Chondrocyte (in vitro differentiated cells): ENCODE measurements at regions not wholly inside any gene's neighbourhood (a gene's known extent, or its start where the extent isn't known, plus 50 kb on each side); places are given as distances from the start of the nearest gene placed in this dataset.

Experiments
- DNase-seq: peaks from one replicate; pipeline ENCODE4 v3.0.0; 2021; ENCODE audit warnings: mixed read lengths, low spot score
- H3K27ac Mint-ChIP-seq: one replicate; pipeline ENCODE4 v1.8.0; 2021; ENCODE audit warnings: mild to moderate bottlenecking, moderate library complexity, mixed read lengths; ENCODE audit not compliant: unreplicated experiment
- H3K27me3 Mint-ChIP-seq: 2 replicates; pipeline ENCODE4 v1.8.0; 2021; ENCODE audit warnings: low read depth, mixed read lengths
- H3K36me3 Mint-ChIP-seq: 2 replicates; pipeline ENCODE4 v1.8.0; 2021; ENCODE audit warnings: low read depth, mixed read lengths
- H3K4me1 Mint-ChIP-seq: 2 replicates; pipeline ENCODE4 v1.8.0; 2021; ENCODE audit warnings: low read depth, mild to moderate bottlenecking, mixed read lengths
- H3K4me3 Mint-ChIP-seq: one replicate; pipeline ENCODE4 v1.8.0; 2021; ENCODE audit warnings: mild to moderate bottlenecking, moderate library complexity, mixed read lengths; ENCODE audit not compliant: unreplicated experiment
- H3K9me3 Mint-ChIP-seq: 2 replicates; pipeline ENCODE4 v1.8.0; 2021; ENCODE audit warnings: low read depth, mixed read lengths
- CTCF ChIP-seq: fragments of 200-600 bp; sonication (generic); IDR thresholded peaks from 2 replicates; pipeline ENCODE4 v1.5.0; 2021; ENCODE audit warnings: antibody characterized with exemption, mild to moderate bottlenecking, moderate library complexity

DNA sequence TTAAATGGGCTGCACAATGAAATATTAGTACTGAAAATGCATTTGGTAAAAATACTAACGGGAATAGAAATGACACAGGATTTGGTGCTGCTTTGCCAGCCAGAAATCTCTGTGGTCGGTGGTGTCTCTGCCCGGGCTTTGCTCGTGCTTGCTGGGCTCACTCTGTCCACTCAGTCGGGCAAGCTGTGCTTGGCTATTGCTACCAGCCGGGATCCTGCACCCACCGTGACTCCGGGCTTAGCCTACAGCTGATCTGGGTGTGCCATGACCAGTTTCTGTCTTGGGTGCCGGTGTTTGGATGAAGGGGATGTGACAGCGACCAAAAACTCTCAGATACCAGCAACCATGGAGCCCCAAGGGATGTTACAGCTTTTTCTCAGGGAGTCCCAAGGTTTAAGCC lies 487.7 kb downstream of the TECRL start:
- H3K27ac Mint-ChIP-seq, result no peak overlapping the region
- H3K36me3 Mint-ChIP-seq, result no peaks in the 10 kb centered on the region
- H3K4me1 Mint-ChIP-seq, result no peaks in the 10 kb centered on the region
- peak; percentile 51 for DNase-seq
- H3K27me3 Mint-ChIP-seq, result peaks cover 4% of the 10 kb centered on the region
- TF ChIP-seq CTCF, result no peak
- H3K9me3 Mint-ChIP-seq, result no peaks in the 10 kb centered on the region
- no peak overlapping the region for H3K4me3 Mint-ChIP-seq

DNA sequence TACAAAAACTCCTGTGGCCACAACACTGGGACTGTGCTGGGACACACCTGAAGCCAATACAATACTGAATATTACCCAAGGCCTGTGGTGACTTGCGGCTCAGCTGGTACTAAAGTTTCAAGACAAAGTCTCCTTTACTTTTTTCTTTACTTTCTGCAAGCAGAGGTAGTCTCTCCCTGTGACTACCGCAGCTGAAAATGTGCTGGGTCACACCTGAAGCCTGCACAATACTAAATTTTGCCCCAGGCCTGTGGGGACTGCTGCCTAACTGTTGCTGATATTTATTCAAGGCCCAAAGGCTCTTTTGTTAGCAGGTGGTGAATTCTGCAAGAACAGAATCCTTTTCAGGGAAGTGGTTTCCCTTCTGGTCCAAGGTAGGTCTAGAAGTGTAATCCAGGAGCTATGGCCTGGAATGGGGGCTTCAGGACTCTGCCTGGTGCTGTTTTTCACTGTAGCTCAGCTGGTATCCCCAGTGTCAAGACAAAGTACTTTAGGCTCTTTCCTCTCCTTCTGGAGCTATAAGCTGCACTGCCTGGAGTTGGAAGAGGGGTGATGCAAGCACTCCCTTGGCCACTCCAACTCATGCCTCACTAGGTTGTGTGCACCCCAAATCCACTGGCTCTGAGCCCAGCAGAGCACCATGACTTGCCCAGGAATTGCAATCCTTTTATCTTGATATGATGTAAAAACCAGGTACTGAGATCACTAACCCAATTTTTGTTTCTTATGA lies 489.4 kb downstream of the TECRL start:
- no peaks in the 10 kb centered on the region for H3K36me3 Mint-ChIP-seq
- H3K4me1 Mint-ChIP-seq, result no peaks in the 10 kb centered on the region
- H3K27me3 Mint-ChIP-seq, result peaks cover 4% of the 10 kb centered on the region
- no peak for DNase-seq
- H3K9me3 Mint-ChIP-seq, result no peaks in the 10 kb centered on the region
- H3K4me3 Mint-ChIP-seq, result no peak overlapping the region
- no peak for TF ChIP-seq CTCF
- H3K27ac Mint-ChIP-seq, result no peak overlapping the region

DNA sequence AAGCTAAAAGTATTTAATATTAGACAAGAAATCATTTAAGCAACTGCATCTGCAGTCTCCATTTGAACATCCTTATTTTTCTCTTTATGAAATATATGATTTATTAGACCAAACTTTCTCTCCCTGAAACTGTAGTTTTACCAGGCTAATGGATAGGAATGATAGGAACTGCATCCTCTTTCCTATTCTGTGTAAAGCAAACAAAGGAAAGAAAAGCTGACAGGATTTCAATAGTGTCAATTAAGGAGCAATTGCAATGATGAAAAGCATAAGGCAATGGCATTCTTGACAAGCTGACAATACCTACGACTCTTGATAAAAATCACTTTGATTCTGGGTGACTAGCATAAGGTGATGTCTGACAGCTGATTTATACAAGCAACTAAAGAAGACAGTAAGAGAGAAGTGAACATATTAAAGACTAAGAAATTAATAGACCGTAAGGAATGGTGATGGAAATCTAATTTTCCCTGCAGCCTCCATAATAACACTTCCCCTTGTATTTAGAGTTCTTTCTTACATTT lies 502.5 kb downstream of the TECRL start:
- DNase-seq, result no peak
- TF ChIP-seq CTCF, result no peak
- no peaks in the 10 kb centered on the region for H3K4me1 Mint-ChIP-seq
- no peaks in the 10 kb centered on the region for H3K36me3 Mint-ChIP-seq
- no peak overlapping the region for H3K4me3 Mint-ChIP-seq
- H3K9me3 Mint-ChIP-seq, result no peaks in the 10 kb centered on the region
- no peak overlapping the region for H3K27ac Mint-ChIP-seq
- peaks cover 3% of the 10 kb centered on the region for H3K27me3 Mint-ChIP-seq

DNA sequence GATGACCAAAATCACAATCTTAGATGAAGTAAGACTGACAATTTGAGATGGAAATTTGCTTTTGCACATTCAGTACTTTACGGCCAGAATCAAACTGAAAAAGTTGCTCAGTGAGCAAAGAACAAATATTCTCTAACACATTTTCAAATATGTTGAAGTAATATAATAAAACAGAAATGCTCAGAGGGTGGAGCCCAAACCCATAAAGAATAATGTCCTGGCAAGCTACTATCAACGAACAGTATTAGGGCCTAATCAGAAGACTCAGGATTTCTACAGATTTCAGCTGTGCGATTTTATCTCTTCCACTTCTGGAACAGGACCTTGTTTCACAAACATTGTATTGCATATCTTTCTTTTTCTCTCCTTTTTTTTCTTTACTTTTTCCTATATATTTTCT lies 505.0 kb downstream of the TECRL start:
- no peak for DNase-seq
- H3K36me3 Mint-ChIP-seq, result no peaks in the 10 kb centered on the region
- no peak overlapping the region for H3K27ac Mint-ChIP-seq
- no peaks in the 10 kb centered on the region for H3K9me3 Mint-ChIP-seq
- no peak overlapping the region for H3K4me3 Mint-ChIP-seq
- H3K4me1 Mint-ChIP-seq, result no peaks in the 10 kb centered on the region
- H3K27me3 Mint-ChIP-seq, result peaks cover 3% of the 10 kb centered on the region
- no peak for TF ChIP-seq CTCF

DNA sequence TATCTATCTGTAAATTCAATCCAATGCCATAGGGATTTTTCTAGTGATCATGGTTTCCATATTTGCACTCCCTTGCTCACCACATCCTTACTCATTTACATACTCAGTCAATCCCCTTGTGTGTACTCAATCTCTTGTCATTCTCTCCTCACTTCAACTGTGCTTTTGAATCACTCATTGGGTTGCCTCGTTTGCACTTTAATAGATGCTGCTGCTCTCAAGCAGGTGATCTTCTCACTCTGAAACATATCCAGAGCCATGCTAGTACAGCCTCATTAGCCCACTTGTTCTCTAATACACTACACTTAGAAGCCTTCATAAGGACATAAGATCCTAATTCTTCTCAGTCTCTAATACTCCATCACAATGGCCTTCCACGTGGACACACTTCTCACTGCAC lies 507.9 kb downstream of the TECRL start:
- H3K9me3 Mint-ChIP-seq, result no peaks in the 10 kb centered on the region
- TF ChIP-seq CTCF, result no peak
- DNase-seq, result no peak
- H3K27me3 Mint-ChIP-seq, result peaks cover 3% of the 10 kb centered on the region
- no peaks in the 10 kb centered on the region for H3K36me3 Mint-ChIP-seq
- no peak overlapping the region for H3K4me3 Mint-ChIP-seq
- no peaks in the 10 kb centered on the region for H3K4me1 Mint-ChIP-seq
- H3K27ac Mint-ChIP-seq, result no peak overlapping the region
